Vagina (tissue), 2 donors: ENCODE measurements at regions not wholly inside any gene's neighbourhood (a gene's known extent, or its start where the extent isn't known, plus 50 kb on each side); places are given as distances from the start of the nearest gene placed in this dataset.

ENCODE experiments used
- DNase-seq, 2 donors: peaks; one replicate each; pipeline ENCODE4 v3.0.0-alpha.2; 2017; ENCODE audit errors: extremely low spot score in 2 of 2
- H3K27ac ChIP-seq: fragments of 200-600 bp; sonication (generic); one replicate; pipeline ENCODE4 v1.5.1; 2019
- H3K27me3 ChIP-seq: fragments of 200-600 bp; sonication (generic); one replicate; pipeline ENCODE4 v1.5.1; 2019
- H3K36me3 ChIP-seq, 2 donors: fragments of 200-600 bp; sonication (generic); one replicate each; pipeline ENCODE4 v1.5.1; 2017 to 2019
- H3K4me1 ChIP-seq: fragments of 200-600 bp; sonication (generic); one replicate; pipeline ENCODE4 v1.5.1; 2019
- H3K4me3 ChIP-seq, 2 donors: fragments of 200-600 bp; sonication (generic); 1 replicate in 1 of 2; 2 replicates in 1 of 2; pipeline ENCODE4 v1.5.1; 2016 to 2019
- H3K9me3 ChIP-seq: fragments of 200-600 bp; sonication (generic); one replicate; pipeline ENCODE4 v1.5.1; 2019
- CTCF ChIP-seq, 3 experiments: fragments of 450-650 bp in 2 of 3; fragments of 200-600 bp in 1 of 3; sonication (generic) in 1 of 3; IDR thresholded peaks; one replicate each; pipeline ENCODE4 v1.5.1; 2017 to 2019; ENCODE audit warnings: antibody characterized with exemption in 3 of 3, mild to moderate bottlenecking in 2 of 3, moderate library complexity in 2 of 3
- POLR2A ChIP-seq, 2 donors: fragments of 450-650 bp; IDR thresholded peaks; one replicate each; pipeline ENCODE4 v1.6.1; 2017; ENCODE audit warnings: antibody characterized with exemption in 2 of 2, mild to moderate bottlenecking in 2 of 2, moderate library complexity in 2 of 2
- POLR2AphosphoS5 ChIP-seq, 2 donors: sonication (generic); formaldehyde crosslinking; IDR thresholded peaks; one replicate each; pipeline ENCODE4 v1.9.0; 2017; ENCODE audit warnings: antibody characterized with exemption in 2 of 2, mild to moderate bottlenecking in 2 of 2, low read depth in 1 of 2; ENCODE audit not compliant: insufficient read depth in 1 of 2
- intact Hi-C: fragments of 100-400 bp; cut with DNase I; formaldehyde crosslinking; loops from one replicate; pipeline ENCODE4 v1.15.1; 2023

- intact Hi-C loops, result no loop called here
- H3K27me3 ChIP-seq, result no peaks in the 10 kb centered on the region
- no peak for DNase-seq
- H3K9me3 ChIP-seq, result no peaks in the 10 kb centered on the region
- H3K4me3 ChIP-seq, result no peak overlapping the region
- H3K27ac ChIP-seq, result no peak overlapping the region
- no peaks in the 10 kb centered on the region for H3K36me3 ChIP-seq
- no peaks in the 10 kb centered on the region for H3K4me1 ChIP-seq
- no peak for TF ChIP-seq CTCF (IDR thresholded peaks at IDR 0.05)
- no peak for TF ChIP-seq POLR2A (IDR thresholded peaks at IDR 0.05)
- no peak for TF ChIP-seq POLR2AphosphoS5 (IDR thresholded peaks at IDR 0.05; ENCODE audit: insufficient read depth in 1 of 2, low read depth in 1 of 2)
These were observed 1024.8 kb upstream of the AUTS2 start for GRCh38 chr7:68573271-68574005.

DNA sequence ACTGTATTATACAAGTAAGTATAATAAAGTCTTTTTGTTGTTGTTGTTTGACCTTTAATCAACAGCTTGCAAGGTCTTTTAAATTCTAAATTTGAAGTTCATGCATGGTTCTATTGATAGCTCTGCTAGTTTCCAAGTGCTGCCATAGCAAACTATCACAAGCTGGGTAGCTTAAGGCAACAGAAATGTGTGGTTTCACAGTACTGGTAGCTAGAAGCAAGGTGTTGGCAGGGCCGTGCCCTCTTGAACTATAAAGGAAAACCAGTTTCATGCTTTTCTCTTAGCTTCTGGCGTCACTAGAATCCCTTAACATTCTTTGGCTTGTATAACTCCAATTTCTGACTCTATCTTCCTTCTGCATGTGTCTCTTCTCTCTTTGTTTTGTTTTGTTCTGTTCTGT is 1021.9 kb upstream of the AUTS2 start:
- no peaks in the 10 kb centered on the region for H3K36me3 ChIP-seq
- H3K27ac ChIP-seq, result no peak overlapping the region
- DNase-seq, result no peak
- intact Hi-C loops, result no loop called here
- no peaks in the 10 kb centered on the region for H3K4me1 ChIP-seq
- no peak overlapping the region for H3K4me3 ChIP-seq
- H3K9me3 ChIP-seq, result no peaks in the 10 kb centered on the region
- no peaks in the 10 kb centered on the region for H3K27me3 ChIP-seq
- TF ChIP-seq CTCF (IDR thresholded peaks at IDR 0.05), result no peak
- no peak for TF ChIP-seq POLR2A (IDR thresholded peaks at IDR 0.05)
- no peak for TF ChIP-seq POLR2AphosphoS5 (IDR thresholded peaks at IDR 0.05; ENCODE audit: insufficient read depth in 1 of 2, low read depth in 1 of 2)

DNA sequence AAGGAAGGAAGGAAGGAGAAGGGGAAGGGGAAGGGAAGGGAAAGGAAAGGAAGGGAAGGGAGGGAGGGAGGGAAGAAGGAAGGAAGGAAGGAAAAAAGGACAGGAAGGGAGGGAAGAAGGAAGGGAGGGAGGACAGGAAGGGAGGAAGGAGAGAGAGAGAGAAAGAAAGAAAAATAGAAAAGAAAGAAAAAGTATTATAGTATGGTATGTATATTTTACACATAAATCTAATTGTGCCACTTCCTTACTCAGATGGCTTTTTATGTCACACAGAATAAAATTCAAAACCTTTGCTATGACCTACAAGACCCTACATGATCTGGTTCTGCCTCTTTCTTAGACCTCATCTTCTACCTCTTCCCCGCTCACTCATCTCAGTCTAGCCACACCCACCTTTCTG is 1016.9 kb upstream of the AUTS2 start:
- no peak for TF ChIP-seq POLR2AphosphoS5 (IDR thresholded peaks at IDR 0.05; ENCODE audit: insufficient read depth in 1 of 2, low read depth in 1 of 2)
- no peak for TF ChIP-seq CTCF (IDR thresholded peaks at IDR 0.05)
- no peak for TF ChIP-seq POLR2A (IDR thresholded peaks at IDR 0.05)
- H3K27ac ChIP-seq, result no peak overlapping the region
- DNase-seq, result no peak
- no peaks in the 10 kb centered on the region for H3K9me3 ChIP-seq
- H3K27me3 ChIP-seq, result no peaks in the 10 kb centered on the region
- H3K36me3 ChIP-seq, result no peaks in the 10 kb centered on the region
- no peaks in the 10 kb centered on the region for H3K4me1 ChIP-seq
- H3K4me3 ChIP-seq, result no peak overlapping the region
- intact Hi-C loops, result no loop called here

DNA sequence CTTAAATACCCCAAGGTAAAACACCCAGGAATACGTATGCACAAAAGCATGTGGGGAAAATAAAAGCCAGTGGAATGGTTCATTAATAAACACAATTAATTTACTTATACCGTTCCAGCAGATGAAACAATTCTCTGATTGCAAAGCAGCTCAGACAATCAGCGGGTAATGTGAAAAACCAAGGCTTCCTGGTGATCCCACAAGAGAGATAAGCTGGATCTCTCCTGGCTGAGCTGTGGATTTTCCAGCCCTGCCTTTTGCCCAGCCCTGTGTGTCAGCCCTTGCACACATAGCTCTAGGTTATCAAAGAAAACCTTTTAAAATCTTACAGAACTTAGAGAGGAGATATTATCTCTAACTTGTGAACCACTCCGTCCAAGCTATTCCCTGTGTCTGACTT is 1010.7 kb upstream of the AUTS2 start:
- no peaks in the 10 kb centered on the region for H3K27me3 ChIP-seq
- intact Hi-C loops, result no loop called here
- no peak for DNase-seq
- no peaks in the 10 kb centered on the region for H3K36me3 ChIP-seq
- no peaks in the 10 kb centered on the region for H3K9me3 ChIP-seq
- TF ChIP-seq POLR2AphosphoS5 (IDR thresholded peaks at IDR 0.05; ENCODE audit: insufficient read depth in 1 of 2, low read depth in 1 of 2), result no peak
- no peak for TF ChIP-seq POLR2A (IDR thresholded peaks at IDR 0.05)
- TF ChIP-seq CTCF (IDR thresholded peaks at IDR 0.05), result no peak
- no peak overlapping the region for H3K4me3 ChIP-seq
- no peaks in the 10 kb centered on the region for H3K4me1 ChIP-seq
- H3K27ac ChIP-seq, result no peak overlapping the region

GRCh38 chr7:68601826-68602225 is 996.4 kb upstream of the AUTS2 start:
- Histone ChIP-seq H3K9me3 (no peaks in the 10 kb centered on the region), H3K27me3 (no peaks in the 10 kb centered on the region), H3K4me1 (no peaks in the 10 kb centered on the region), H3K36me3 (no peaks in the 10 kb centered on the region), H3K4me3 (no peak overlapping the region), H3K27ac (no peak overlapping the region)
- TF ChIP-seq CTCF (IDR thresholded peaks at IDR 0.05) (no peak), POLR2A (IDR thresholded peaks at IDR 0.05) (no peak), POLR2AphosphoS5 (IDR thresholded peaks at IDR 0.05; ENCODE audit: insufficient read depth in 1 of 2, low read depth in 1 of 2) (no peak)
- DNase-seq, result no peak
- intact Hi-C loops, result no loop called here
